Activated naive CD4-positive, alpha-beta T cell treated with anti-CD3 and anti-CD28 coated beads, Interleukin-2, amount 50 U/mL, for 24 hours (primary cell): ENCODE measurements at regions not wholly inside any gene's neighbourhood (a gene's known extent, or its start where the extent isn't known, plus 50 kb on each side); places are given as distances from the start of the nearest gene placed in this dataset.
A peak's percentile ranks its signal among the peaks of the same experiment; 100 is the strongest.

Experiments used
- H3K27ac Mint-ChIP-seq: one replicate; pipeline ENCODE4 v1.8.0; 2021; ENCODE audit warnings: mild to moderate bottlenecking, mixed read lengths
- H3K27me3 Mint-ChIP-seq: one replicate; pipeline ENCODE4 v1.8.0; 2021; ENCODE audit warnings: mixed read lengths
- H3K36me3 Mint-ChIP-seq: one replicate; pipeline ENCODE4 v1.8.0; 2021; ENCODE audit warnings: mixed read lengths
- H3K4me1 Mint-ChIP-seq: one replicate; pipeline ENCODE4 v1.8.0; 2021; ENCODE audit warnings: mixed read lengths
- H3K4me3 Mint-ChIP-seq: one replicate; pipeline ENCODE4 v1.8.0; 2021; ENCODE audit warnings: mild to moderate bottlenecking, mixed read lengths
- H3K9me3 Mint-ChIP-seq: one replicate; pipeline ENCODE4 v1.8.0; 2021; ENCODE audit warnings: mixed read lengths

DNA sequence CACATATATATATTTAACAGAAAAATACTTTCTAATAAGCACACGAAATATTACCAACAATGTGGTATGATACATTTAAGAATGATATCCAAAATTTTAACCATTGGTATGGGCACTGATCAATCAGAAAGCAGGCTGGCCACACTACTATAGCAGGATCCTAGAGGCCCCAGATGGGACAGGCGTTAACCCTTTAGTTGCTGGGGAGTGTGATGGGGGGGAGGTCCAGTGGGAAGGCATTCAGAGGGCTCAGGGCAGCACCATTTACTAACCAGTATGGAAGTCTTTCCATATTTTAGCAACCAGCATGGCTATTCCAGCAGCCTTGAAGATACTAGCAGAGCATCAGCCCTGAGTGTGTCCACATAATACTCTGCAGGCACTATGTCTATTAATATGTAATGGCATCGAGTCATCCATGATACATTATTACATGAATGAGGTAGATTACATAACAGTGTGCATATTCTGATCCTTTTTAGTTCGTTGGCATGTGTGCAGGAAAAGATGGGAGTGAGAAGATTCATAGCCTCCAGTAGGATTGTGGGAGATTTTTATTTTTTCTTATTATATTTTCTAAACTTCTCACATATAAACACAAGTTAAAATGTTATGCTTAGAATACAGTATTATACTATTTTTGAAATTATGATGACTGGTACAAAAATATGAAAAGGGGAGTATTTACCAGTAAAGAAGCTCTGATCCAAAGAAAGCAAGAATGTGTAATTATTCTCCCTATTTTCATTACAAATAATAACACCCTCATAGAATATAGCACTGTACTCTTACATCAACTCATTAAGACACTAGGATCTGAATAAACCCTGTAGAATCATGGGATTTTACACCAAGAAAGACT, 78.9 kb downstream of the FAM217A start:
- Mint-ChIP-seq H3K36me3 (no peaks in the 10 kb centered on the region), H3K27ac (no peak overlapping the region), H3K27me3 (no peaks in the 10 kb centered on the region), H3K4me1 (peaks cover 49% of the 10 kb centered on the region), H3K9me3 (no peaks in the 10 kb centered on the region), H3K4me3 (no peak overlapping the region)

DNA sequence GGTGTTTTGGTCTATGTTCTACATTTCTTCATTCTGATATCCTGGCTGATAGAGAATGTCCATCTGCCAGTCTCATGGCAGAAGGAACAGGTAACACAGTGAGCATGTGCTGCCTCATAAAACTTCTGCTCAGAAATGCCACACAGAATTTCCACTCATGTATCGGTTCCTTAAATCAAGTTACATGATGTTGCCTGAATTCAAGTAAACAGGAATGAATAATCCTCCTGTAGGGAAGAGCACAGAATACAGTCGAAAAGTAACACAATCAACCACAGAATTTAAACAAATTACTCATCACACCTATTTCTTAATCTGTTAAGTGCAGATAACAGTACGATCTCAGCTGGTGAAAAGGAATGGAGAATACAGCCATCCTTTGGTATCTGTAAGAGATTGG, 74.7 kb downstream of the FAM217A start:
- H3K27me3 Mint-ChIP-seq, result no peaks in the 10 kb centered on the region
- H3K4me1 Mint-ChIP-seq, result peaks cover 49% of the 10 kb centered on the region
- H3K36me3 Mint-ChIP-seq, result no peaks in the 10 kb centered on the region
- H3K27ac Mint-ChIP-seq, result no peak overlapping the region
- no peak overlapping the region for H3K4me3 Mint-ChIP-seq
- no peaks in the 10 kb centered on the region for H3K9me3 Mint-ChIP-seq

DNA sequence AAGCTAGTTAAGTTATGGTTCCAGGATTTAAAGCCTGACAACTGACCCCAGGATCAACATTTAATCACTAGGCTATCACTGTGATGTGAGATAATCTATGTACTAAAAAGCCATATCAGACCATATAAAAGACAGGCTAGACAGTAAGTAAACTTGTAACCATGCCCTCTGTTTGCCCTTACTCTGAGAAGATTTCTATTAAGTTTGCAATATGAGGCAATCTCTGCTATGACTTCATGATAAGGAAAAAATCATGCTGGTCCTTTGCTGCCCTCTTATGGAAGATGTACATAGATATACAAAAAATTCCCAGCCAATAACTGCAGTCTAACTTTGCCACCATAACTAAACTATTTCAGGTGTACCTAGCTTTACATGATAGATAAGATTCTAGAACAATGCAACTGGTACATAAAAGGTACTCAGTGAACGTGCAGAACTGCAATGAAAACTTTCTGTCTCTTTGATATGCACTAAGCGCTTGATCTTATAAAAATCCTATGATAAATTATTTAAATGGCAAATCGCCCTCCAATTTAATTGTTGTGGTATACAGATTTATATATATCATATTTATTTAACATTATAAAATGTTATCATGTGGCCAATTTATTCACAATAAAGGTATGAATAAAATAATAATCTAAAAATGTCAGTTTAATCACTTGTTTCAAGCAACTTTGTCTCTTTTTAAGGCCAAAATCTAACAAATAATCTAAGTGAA, 70.5 kb downstream of the FAM217A start:
- Mint-ChIP-seq H3K36me3 (peaks cover 4% of the 10 kb centered on the region), H3K27ac (peak overlapping the region; percentile 3), H3K4me1 (peaks cover 64% of the 10 kb centered on the region), H3K9me3 (no peaks in the 10 kb centered on the region), H3K27me3 (no peaks in the 10 kb centered on the region), H3K4me3 (no peak overlapping the region)

DNA sequence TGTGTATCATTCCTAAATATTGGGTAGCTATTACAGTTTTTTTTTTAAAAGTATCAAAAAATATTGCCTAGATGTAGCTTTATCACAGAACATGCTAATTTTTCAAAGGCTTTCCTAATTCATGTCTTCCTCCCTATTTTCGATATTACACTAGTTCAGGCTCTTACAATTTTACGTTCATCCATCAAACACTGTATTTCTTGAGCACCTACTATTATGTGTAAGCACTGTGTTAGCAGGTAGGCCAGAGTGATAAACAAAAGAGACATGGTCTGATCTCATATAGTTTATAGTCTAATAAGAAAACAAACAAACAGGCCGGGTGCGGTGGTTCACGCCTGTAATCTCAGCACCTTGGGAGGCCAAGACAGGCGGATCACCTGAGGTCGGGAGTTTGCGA, 69.5 kb downstream of the FAM217A start:
- Mint-ChIP-seq H3K36me3 (peaks cover 4% of the 10 kb centered on the region), H3K27me3 (no peaks in the 10 kb centered on the region), H3K27ac (peak overlapping the region; percentile 48), H3K4me3 (no peak overlapping the region), H3K9me3 (no peaks in the 10 kb centered on the region), H3K4me1 (peaks cover 64% of the 10 kb centered on the region)

DNA sequence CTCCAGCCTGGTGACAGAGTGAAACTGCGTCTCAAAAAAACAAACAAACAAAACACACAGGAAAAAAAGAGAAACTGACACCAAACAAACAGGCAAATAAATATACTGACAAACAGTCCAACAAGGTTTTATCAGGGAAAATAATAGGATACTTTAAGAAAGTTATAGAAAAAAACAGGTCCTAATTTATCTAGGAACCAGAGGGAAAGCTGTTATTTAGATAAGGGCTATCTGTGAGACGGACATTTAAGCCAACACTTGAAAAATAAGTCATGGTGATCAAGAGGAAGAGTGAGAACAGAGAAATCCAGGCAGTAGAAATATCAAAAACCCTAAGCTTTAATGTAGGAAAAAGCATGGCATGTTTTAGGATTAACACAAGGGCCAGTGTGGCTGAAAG, 68.9 kb downstream of the FAM217A start:
- no peaks in the 10 kb centered on the region for H3K9me3 Mint-ChIP-seq
- H3K27me3 Mint-ChIP-seq, result no peaks in the 10 kb centered on the region
- H3K4me1 Mint-ChIP-seq, result peaks cover 68% of the 10 kb centered on the region
- peak overlapping the region; percentile 48 for H3K27ac Mint-ChIP-seq
- H3K36me3 Mint-ChIP-seq, result peaks cover 5% of the 10 kb centered on the region
- H3K4me3 Mint-ChIP-seq, result no peak overlapping the region

DNA sequence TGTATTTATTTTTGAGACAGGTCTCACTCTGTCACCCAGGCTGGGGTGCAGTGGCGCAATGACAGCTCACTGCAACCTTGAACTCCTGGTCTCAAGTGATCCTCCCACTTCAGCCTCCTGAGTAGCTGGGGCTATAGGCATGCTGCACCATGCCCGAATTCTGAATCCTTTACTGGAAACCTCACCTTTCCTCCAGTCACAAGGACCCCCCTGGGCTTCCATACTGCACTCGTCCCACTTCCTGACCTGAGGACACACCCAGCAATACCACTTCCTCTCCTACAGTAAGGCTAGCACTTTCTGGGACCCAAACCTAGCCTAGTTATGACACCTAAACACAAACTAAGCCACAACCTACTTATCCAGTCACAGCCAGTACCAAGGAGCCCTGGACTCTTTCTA, 68.2 kb downstream of the FAM217A start:
- peaks cover 72% of the 10 kb centered on the region for H3K4me1 Mint-ChIP-seq
- H3K4me3 Mint-ChIP-seq, result peak overlapping the region; percentile 56
- no peaks in the 10 kb centered on the region for H3K27me3 Mint-ChIP-seq
- no peaks in the 10 kb centered on the region for H3K9me3 Mint-ChIP-seq
- peak overlapping the region; percentile 92 for H3K27ac Mint-ChIP-seq
- peaks cover 5% of the 10 kb centered on the region for H3K36me3 Mint-ChIP-seq

DNA sequence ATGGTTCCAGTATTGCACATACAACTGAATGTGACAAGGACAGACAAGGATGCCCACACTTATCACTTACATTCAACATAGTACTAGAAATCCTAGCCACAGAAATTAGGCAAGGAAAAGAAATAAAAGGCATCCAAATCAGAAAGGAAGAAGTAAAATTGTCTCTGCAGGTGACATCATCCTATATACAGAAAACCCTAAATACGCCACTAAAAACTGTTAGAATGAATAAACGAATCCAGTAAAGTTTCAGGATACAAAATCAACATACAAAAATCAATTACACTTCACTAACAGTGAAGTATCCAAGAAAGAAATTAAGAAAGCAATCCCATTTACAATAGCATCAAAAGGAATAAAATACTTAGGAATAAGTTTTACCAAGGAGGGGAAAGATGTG, 66.1 kb downstream of the FAM217A start:
- Mint-ChIP-seq H3K4me3 (no peak overlapping the region), H3K9me3 (no peaks in the 10 kb centered on the region), H3K27me3 (no peaks in the 10 kb centered on the region), H3K36me3 (peaks cover 5% of the 10 kb centered on the region), H3K4me1 (peaks cover 82% of the 10 kb centered on the region), H3K27ac (peak overlapping the region; percentile 67)

DNA sequence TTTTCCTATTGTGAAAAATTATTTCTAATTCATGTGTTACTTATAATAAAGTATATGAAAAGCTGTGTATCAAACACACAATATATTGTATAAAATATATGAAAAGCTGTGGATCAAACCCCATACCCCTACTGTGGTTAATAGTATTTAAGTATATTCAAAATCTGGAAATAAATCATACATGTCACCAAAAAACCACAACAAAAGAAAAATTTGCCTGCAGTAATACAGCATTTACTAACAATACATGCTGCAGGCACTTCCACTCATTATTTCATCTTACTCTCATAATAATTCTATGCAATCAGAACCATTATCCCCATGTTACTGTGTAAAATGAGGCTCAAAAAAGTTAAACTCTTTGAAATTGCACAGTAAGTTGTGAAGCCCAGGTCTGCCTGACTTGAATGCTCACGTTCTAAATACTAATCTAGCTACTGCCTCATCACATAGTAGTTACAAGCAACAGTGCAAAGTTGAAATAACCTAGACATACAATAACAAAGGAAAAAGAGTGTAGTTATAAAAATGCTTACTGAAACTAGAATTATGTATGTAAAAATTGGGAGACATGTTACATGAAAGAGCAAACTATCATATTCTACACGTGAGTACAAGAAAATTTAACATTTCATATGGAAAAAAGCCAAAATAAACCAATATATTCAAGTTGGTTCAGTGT, 61.7 kb downstream of the FAM217A start:
- H3K36me3 Mint-ChIP-seq, result peaks cover 5% of the 10 kb centered on the region
- H3K4me3 Mint-ChIP-seq, result peak overlapping the region; percentile 98
- no peaks in the 10 kb centered on the region for H3K9me3 Mint-ChIP-seq
- peaks cover 76% of the 10 kb centered on the region for H3K4me1 Mint-ChIP-seq
- no peaks in the 10 kb centered on the region for H3K27me3 Mint-ChIP-seq
- peak overlapping the region; percentile 81 for H3K27ac Mint-ChIP-seq

DNA sequence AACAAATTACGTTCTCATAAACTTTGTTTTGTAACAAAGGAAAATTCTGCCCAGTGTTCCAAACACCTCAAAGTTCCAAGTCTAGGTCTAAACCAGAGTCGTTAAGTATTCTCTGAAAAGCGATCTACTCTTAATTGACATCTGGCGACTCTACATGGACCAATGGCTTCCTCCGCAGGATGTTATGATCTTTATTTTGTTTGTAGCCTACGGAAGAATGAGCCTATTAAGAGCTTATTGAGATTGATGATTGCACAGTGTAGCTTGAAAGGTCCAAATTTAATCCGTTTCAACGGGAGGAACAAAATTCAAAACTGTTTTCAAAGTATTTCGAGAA, 61.1 kb downstream of the FAM217A start:
- H3K27me3 Mint-ChIP-seq, result no peaks in the 10 kb centered on the region
- H3K4me3 Mint-ChIP-seq, result peak overlapping the region; percentile 98
- no peaks in the 10 kb centered on the region for H3K9me3 Mint-ChIP-seq
- peaks cover 76% of the 10 kb centered on the region for H3K4me1 Mint-ChIP-seq
- H3K36me3 Mint-ChIP-seq, result peaks cover 10% of the 10 kb centered on the region
- peak overlapping the region; percentile 99 for H3K27ac Mint-ChIP-seq

DNA sequence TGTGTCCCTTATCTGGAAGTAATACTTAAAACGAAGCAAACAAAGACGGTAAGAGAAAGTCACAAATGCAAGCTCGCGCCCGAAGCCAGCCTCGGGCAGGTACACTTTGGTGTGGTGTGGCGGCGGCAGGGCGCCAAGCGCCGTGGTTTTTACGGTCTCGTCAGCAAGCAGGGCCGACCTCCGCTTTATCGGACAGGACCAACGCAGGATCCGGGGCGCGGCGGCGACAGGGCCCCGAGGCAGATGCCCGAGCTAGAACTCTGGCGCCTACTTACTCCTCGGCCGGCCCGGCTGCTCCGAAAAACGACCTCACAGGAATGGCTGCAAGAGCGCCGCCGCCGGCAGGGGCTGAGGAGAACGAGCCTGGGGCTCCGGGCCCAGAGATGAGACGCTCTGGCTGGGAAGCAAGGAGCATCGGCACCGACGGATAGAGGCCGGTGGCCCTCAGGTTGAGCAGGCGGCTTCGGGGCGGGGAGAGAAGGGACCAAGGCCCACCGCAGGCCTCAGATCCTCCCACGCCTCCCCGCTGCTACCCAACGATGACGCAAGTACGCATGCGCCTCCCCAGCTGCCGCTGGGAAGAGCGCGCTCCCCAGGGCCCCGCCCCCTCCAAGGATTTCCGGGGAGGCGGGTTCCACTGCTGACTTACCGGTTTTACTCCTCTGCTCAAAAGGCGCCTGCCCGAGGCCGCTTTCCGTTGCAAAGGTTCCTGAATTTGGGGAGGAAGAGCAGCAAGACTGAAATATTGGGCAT, 60.6 kb downstream of the FAM217A start:
- Mint-ChIP-seq H3K4me3 (peak overlapping the region; percentile 98), H3K4me1 (peaks cover 76% of the 10 kb centered on the region), H3K36me3 (peaks cover 8% of the 10 kb centered on the region), H3K27me3 (no peaks in the 10 kb centered on the region), H3K27ac (peak overlapping the region; percentile 99), H3K9me3 (no peaks in the 10 kb centered on the region)
